Stimulated activated CD8-positive, alpha-beta memory T cell treated with anti-CD3 and anti-CD28 coated beads, Interleukin-2, amount 100 ng/mL, for 1 hour (primary cell): ENCODE measurements at regions not wholly inside any gene's neighbourhood (a gene's known extent, or its start where the extent isn't known, plus 50 kb on each side); places are given as distances from the start of the nearest gene placed in this dataset.
"Not testable (repeated sequence)": the region's sequence is repeated elsewhere in the genome, so short reads cannot be mapped to it uniquely, and the experiment has no call there.

Experiments
- DNase-seq, 2 donors: peaks; one replicate each; pipeline ENCODE4 v3.0.0-alpha.2; 2020; ENCODE audit warnings: low read depth in 2 of 2

DNA sequence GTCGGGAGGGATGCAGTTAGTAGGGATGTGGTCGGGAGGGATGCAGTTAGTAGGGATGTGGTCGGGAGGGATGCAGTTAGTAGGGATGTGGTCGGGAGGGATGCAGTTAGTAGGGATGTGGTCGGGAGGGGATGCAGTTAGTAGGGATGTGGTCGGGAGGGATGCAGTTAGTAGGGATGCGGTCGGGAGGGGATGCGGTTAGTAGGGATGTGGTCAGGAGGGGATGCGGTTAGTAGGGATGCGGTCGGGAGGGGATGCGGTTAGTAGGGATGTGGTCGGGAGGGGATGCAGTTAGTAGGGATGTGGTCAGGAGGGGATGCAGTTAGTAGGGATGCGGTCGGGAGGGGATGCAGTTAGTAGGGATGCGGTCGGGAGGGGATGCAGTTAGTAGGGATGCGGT lies 96.2 kb downstream of the BDH1 start:
- not testable (repeated sequence) for DNase-seq

DNA sequence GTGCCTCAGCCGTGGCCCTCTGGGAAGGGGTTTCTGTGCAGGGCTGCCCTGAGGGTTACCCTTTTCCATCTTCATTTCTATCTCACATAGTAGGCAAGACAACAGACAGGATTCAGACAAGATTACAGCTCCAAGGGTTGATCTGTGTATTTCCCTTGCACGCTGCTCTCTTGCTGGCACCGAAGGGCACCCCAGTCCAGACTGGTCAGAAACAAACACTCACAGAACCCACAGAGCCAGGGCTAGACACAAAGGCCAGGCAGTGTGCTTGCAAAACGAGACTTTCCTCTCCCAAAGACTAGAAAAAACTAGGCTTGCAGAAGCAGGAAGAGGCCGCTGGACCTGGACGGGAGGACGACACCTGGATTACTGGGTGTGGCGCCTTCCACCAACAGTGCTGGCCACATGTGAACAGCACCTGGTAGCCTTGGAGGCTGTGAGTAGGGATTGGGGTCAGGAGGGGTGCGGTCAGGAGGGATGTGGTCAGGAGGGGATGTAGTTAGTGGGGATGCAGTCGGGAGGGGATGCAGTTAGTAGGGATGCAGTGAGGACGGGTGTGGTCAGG lies 96.8 kb downstream of the BDH1 start:
- no peak for DNase-seq

DNA sequence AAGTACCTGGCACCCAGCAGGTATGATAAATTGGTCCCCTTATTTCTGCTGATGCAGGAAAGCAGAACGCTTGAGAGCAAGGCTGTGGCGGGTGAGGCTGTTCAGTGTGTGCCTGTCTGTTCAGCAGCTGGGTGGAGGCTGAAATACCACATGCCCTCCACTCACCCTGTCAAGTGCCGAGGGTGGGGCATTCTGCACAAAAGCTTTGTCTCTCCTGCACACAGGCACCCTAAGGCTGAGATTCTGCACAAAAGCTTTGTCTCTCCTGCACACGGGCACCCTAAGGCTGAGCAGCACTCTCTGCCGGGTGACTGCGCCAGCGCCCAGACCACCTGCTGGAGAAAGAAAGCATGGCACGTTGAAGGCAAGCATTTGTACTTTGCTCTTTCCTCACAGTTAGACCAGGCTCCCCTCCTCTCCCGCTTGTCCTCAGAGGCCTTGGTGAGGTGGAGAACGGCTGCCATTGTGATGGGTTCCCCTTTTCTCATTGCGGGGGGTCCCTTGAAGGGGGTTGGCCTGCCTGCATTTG lies 97.5 kb downstream of the BDH1 start:
- no peak for DNase-seq

DNA sequence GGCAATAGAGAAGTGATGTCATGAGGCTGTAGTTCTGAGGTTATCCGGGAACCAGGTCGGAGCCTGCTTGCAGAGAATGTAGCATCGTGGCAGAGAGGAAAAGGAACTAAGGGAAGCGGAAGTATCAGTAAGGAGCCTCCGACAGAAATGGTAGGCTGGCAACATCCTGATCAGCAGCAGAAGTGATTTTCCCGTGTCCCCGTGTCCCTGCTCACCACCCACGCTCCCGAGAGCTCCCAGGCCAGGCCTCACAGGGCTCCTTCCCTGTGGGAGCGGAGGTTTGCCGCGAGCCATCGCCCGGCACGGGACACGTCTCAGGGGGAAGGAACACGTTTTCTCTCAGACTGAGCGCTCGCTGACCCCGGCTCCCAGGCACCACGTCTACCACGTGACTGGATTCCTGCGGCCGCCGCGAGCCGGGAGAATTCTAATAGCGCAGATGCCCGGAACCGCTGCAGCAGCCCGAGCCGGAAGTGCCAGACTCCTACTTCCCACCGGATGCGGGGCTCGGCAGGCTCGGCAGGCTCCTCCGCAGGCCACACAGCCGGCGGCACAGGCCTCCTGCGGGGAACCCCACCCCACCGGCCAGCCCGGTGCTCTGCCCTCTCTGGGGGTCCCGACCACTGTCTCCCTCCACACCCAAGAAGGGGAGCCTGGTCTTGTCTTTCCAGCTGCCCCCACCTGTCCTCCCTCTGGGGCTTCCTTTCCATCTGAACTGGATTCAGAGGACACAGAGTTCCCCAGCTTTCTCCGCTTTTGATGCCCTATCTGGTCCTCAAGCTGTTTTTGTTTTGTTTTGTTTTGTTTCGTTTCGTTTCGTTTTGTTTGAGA lies 99.3 kb downstream of the BDH1 start:
- DNase-seq: peak in 1 of 2 donors; percentile 5

DNA sequence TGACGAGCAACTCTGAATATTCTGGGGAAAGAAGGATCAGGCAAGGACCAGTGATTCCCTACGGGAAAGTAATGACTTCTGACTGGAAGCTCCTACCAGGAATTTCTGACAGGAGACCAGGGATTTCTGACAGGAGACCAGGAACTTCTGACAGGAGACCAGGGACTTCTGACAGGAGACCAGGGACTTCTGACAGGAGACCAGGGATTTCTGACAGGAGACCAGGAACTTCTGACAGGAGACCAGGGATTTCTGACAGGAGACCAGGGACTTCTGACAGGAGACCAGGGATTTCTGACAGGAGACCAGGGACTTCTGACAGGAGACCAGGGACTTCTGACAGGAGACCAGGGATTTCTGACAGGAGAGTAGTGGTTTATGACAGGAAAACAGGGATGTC lies 100.9 kb downstream of the BDH1 start:
- not testable (repeated sequence) for DNase-seq

DNA sequence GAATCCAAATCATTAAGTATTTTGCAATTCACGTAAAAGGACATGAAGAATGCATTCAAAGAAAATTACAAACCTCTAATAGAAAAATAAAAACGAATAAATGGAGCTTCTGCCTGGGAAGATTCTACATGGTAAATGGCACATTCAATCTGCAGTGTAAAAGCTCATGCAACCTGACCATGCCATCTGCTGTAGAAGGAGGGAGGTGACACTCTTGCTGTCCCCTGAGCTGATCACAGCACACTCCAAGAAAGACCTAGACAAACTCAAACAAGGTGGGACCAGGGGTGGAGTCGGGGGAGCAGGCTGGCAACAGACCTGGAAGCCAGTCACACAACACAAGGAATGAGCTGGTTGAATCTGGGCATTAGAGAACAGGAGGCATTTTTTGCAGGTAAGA lies 101.8 kb downstream of the BDH1 start:
- no peak for DNase-seq

DNA sequence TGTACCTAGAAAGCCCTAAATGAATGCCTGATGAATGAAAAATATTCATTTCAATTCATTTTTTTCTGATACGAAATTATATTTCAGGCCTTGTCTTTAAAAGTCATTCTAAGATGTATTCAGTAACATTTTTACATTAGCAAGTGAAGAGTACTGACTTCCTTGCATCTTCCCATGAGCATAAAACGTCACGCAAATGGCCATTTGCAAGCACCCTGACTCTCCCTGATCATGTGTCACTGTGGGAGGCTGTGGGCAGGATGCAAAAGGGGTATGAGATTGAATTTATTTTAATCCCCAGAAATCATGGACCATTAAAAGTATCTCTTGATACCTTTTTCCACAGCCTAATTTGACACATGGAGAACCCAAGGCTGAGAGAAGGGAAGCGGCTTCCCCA lies 105.0 kb downstream of the BDH1 start:
- DNase-seq: no peak

DNA sequence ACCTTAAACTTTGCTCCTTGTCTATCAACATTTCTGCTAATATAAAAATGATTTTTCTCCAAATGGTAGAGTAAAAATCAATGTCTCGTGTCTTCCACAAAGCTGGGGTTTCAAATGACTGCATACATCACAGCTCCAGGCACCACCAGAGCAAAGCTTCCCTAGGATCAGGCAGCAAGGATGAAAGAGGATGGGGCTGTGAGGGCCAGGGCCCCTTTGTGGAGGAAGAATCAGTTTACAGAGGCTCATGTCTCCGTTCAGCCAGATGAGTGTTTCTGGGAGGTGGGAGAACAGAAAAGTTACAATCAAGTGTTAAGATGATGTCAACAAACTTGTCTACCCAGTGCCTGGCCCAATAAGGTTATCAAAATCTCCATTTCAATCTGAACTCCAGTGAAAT lies 105.5 kb downstream of the BDH1 start:
- DNase-seq: no peak

DNA sequence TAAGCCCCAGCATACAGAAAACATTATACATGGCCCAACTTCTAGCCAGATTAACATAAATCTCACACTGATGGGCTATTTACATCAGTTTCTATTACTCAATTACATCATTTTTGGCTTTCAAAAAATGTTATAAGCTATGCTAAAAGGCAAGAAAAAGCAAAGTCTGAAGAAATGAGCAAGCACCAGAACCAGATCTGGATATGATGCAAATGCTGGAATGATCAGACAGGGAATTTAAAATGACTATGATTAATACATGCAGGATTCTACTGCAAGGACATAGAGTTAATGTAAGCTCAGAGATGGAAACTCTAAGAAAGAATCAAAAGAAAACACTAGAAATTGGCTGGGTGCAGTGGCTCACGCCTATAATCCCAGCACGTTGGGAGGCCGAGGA lies 106.6 kb downstream of the BDH1 start:
- DNase-seq: not testable (repeated sequence)

DNA sequence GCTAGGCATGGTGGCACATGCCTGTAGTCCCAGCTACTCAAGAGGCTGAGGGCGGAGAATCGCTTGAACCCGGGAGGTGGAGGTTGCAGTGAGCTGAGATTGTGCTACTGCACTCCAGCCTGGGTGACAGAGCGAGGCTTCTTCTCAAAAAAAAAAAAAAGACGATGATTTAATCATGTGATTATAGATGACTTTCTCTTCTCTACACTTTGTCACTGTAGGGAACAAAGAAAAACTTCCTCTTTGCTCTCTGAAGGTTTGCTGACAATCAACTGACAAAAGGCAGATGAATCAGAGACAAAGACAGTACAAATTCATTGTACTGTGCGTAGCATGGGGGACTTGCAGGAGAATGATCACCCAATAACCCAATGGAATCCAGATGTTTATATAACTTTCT lies 108.0 kb downstream of the BDH1 start:
- not testable (repeated sequence) for DNase-seq

DNA sequence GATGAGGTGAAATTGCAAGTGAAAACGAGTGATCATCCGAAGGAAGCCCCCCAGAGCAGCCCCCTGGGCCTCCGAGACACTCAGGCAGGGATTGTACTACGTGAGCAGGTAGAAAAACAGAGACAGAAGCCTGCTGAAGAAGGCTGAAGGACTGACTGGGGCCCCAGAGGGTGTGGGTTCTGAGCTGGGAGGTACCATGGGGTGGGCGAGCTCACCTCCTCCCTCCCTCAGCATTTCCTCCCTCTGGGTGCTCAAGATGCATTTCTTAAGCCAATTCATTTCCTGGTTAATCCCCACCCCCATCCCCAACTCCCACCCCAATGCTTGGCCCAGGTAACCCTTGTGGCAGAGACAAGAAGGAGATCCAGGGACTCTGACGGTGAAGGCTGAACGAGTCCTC lies 108.7 kb downstream of the BDH1 start:
- no peak for DNase-seq

DNA sequence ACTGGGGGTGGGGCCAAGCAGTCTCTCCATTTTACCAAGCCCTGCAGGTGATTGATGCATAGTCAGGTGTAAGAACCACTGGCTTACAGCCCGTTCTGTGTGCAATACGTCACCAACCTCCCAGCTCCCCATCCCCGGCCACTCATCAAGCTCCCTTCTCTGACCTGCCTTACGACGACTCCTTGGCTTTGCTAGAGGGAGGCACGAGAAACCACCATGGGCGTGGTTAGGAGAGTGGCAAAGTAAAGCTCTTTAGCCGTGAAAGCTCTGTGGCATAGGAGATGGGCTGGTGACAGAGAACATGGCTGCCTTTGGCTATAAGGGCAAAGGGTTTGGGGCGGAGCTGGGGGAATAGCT lies 109.1 kb downstream of the BDH1 start:
- DNase-seq: no peak

DNA sequence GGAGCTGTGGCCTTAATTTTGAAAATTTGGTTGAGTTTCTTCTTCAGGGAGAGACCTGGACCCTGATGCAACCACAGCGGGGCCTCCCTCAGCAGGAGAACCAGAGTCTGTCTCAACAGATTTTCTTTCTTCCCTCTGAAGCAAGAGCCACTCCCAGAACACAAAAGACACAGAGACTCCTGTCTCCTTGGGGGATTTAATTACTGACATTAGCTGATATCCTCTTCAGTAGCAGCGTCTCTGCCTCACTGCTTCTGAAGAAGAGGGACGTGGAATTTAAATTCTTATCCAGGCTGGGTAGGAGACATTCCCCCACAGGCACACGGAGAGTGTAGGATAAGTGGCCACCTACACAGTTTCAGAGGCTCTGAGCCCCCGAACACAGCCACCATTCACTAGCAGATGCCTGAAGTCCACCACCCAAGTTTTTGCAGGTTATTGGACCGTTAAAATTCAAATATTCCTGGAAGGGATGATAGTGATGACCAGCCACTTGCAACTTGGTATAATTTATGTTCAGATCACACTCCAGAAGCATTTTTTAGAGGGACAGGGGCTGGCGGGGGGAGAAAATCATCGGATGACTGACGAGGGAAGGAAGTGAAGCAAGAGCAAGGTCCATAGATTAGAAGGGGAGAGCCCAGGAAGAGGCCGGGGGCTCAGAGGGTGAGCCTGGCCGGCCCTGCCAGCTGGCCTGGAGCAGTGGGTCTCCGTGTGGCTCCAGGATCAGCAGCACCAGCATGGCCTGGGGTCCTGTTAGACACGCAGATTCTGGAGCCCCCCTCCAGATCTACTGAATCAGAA lies 109.7 kb downstream of the BDH1 start:
- DNase-seq: no peak

DNA sequence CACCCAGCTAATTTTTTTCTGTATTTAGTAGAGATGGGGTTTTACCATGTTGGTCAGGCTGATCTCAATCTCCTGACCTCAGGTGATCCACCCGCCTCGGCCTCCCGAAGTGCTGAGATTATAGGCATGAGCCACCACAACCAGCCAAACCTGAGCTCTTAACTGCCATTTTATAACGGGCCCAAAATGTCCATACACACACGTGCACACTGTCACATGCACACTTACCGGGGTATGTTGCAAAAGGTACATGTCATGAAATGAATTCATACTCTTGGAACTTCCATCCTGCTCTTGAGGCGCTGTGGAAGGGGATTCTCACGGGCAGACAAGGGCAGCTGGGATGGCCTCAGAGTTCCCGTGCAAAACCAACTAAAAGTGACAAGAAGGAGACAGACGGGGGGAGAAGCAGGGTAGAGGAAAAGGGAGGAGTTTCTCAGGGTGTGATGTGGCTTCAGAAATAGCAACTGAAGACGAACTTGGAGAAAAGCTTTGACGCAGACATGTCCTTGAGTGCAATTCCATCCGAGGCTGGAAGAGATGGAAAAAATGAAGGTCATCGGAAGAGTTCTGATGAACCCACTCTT lies 110.9 kb downstream of the BDH1 start:
- DNase-seq: no peak

DNA sequence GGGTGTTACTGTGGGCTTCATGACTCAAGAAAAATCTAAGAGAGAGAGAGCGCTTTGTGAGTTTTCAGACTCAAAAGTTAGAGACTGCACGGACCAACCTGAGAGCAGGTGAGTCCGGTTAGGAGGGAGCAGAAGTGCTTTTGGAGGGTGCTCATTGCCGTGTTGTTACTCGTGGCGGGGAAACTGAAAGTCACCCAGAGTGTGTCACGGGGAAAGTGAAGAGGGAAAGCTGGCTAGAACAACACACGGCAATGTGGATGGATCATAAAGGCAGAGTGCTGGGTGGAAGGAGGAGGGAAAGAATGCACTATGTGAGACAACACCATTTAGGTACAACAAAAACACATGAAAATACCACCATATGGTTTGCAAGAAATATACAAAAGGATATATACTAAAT lies 112.3 kb downstream of the BDH1 start:
- DNase-seq: no peak

DNA sequence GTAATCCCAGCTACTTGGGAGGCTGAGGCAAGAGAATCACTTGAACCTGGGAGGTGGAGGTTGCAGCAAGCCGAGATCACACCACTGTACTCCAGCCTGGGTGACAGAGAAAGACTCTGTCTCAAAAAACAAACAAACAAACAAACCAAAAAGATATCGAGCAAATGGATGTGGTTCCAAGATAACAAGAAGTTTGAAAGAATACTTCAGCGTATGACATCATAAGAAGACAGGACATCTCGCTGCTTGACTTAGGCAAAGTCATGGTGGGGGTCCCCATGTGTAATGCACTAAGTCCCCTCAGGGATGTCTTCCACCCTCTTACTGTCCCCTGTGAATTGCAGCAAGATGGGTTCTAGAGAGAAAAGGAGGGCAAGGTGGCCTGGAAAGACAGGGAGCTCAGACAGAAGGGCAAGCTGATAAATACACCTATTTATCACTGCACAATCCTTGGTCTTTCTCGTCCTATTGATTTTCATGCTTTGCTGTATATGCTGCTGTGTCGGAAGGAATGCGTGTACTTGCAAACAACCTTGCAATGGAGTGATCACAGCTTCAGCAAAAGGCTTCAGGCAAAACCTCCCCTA lies 115.0 kb downstream of the BDH1 start:
- DNase-seq: no peak

DNA sequence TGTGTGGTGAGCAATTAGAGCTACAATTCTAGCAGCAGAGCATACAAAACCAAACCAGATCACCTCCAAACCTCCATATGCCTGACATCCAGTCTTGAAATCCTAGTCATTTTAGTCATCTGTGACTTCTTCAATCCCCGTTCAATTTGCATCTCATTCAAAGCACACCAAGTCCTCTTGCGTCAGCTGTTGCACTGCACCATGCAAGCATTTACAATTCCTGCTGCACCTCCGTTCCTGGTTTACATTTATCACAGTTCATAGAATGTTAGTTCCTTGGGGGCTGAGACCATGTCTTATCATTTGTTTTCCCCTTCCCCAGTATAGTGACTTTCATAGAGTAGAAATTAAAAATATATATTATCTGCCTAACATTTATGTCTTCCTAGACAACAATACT lies 116.9 kb downstream of the BDH1 start:
- no peak for DNase-seq

DNA sequence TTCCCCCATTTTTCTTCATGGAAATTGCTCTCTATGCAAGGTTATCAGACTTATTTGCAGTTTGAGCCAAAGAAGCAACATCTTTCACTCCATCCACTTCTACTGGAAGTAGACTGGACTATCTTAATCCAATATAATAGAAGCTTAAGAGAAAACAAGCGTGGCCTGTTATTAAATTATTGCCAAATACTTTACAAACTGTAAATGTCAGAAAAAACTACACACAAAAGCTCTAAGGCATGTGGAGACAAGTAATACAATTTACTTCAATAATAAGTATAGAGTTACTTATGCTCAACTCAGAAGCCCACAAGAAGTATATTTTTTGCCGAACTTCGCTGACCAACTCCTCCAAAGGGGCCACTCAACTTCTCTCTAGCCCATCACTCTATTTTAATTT lies 120.3 kb downstream of the BDH1 start:
- DNase-seq: no peak

DNA sequence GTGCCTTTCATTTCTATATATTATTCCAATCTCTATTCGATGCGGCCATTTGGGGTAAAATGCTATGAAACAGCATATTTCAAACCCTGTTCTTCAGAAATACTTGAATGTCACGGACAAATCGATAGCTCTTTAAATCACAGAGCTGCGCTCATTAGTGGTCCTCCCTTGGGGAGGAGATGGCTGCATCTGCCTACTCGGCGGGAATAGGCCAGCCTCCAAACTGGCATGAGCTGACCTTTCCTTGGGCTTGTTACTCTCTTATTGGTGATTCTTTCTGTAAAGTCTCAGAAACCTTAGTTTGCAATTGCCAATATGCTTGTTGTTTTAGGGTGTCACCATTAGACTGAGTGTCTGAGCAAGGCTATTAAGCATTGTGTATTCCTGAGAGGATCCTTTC lies 120.9 kb downstream of the BDH1 start:
- DNase-seq: no peak

DNA sequence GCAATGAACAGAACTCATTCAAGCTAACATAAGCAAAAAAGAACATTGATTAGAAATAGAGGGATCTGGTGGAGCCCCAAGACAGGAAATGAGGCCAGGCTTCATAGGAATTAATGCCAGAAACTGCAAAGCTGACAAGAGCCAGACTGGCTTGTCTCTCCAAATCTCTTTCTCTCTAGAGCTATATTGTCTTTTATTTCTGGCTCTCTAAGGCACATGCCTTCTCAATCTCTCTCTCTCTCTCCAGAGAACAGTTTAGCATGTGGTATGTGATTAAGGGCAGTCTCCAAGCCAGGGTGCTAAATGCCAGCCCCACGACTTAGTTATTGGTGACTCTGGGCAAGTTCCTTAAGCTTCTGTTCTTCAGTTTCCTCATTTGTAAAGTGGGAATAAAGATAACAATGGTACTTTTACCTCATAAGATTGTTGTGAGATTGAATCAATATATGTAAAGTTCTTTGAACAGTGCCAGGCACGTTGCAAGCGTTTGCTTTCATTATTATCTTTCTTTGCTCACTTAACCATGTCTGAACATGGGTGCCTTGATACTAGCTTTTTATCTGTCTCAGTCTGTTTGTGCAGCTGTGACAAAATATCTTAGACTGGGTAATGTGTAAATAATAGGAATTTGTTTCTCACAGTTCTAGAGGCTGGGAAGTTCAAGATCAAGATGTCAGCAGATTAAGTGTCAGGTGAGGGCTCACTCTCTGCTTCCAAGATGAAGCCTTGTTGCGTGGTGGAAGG lies 123.2 kb downstream of the BDH1 start:
- no peak for DNase-seq

DNA sequence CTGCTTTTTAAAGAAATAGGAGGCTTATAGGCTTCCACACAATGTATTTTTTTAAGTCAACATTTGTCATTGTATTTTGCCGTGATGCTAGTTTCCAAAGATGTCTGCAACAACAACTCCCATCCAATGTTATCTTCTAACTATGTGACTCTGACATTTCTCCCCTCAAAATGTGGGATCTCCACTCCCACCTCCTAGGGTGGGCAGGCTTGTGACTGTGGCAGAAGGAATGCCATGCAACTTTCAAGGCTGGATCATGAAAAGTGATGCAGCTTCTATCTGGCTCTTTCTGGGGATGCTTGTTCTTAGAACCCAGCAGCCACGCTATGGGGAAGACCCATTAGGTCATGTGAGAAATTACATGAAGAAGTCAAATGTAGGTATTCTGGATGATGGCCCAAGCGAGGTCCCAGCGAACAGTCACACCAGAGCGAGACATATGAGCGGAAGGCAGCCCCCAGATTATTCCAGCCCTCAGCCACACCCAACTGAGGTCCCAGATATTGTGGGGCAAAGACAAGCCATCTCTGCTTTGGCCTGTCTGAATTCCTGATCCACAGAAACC lies 124.3 kb downstream of the BDH1 start:
- DNase-seq: no peak
